SK-N-SH (cell line): ENCODE measurements at regions not wholly inside any gene's neighbourhood (a gene's known extent, or its start where the extent isn't known, plus 50 kb on each side); places are given as distances from the start of the nearest gene placed in this dataset.

ENCODE experiments used
- CTCF ChIP-seq: fragments of 200-600 bp; sonication (generic); IDR thresholded peaks from 2 replicates; pipeline ENCODE4 v1.6.1; 2017; ENCODE audit warnings: antibody characterized with exemption, mild to moderate bottlenecking, moderate library complexity
- EP300 ChIP-seq, 2 experiments: IDR thresholded peaks; 2 replicates each; pipeline versions ENCODE4 v1.4.0 to v1.6.1; 2012; ENCODE audit warnings: borderline replicate concordance in 1 of 2, low read depth in 1 of 2, low read length in 1 of 2
- EZH2phosphoT487 ChIP-seq: fragments of 200-600 bp; sonication (generic); IDR thresholded peaks from 2 replicates; pipeline ENCODE4 v1.6.1; 2017; ENCODE audit warnings: low read depth, mixed run types, mild to moderate bottlenecking, antibody characterized with exemption, moderate library complexity, borderline replicate concordance
- GABPA ChIP-seq: IDR thresholded peaks from 2 replicates; pipeline ENCODE4 v1.4.0; 2012; ENCODE audit warnings: low read depth, mild to moderate bottlenecking
- MAX ChIP-seq: IDR thresholded peaks from 2 replicates; pipeline ENCODE4 v1.4.0; 2012; ENCODE audit warnings: low read depth
- NRF1 ChIP-seq: IDR thresholded peaks from 2 replicates; pipeline ENCODE4 v1.6.1; 2012; ENCODE audit warnings: low read depth, mild to moderate bottlenecking, low read length
- POLR2AphosphoS5 ChIP-seq: IDR thresholded peaks from 2 replicates; pipeline ENCODE4 v1.6.1; 2012; ENCODE audit warnings: low read depth, low read length
- RAD21 ChIP-seq: IDR thresholded peaks from 2 replicates; pipeline ENCODE4 v1.6.1; 2012; ENCODE audit warnings: mild to moderate bottlenecking, low read length
- REST ChIP-seq: IDR thresholded peaks from 2 replicates; pipeline ENCODE4 v1.6.1; 2012; ENCODE audit warnings: mild to moderate bottlenecking, low read depth, low read length, moderate library complexity
- TAF1 ChIP-seq: IDR thresholded peaks from 2 replicates; pipeline ENCODE4 v1.6.1; 2012; ENCODE audit warnings: low read depth, mild to moderate bottlenecking, low read length, moderate library complexity, borderline replicate concordance
- YY1 ChIP-seq: IDR thresholded peaks from 2 replicates; pipeline ENCODE4 v1.4.0; 2012; ENCODE audit warnings: low read depth, mild to moderate bottlenecking

GRCh38 chr17:51541215-51541614 lies 280.9 kb downstream of the UTP18 start:
- no peak for TF ChIP-seq CTCF
- TF ChIP-seq MAX: no peak
- no peak for TF ChIP-seq POLR2AphosphoS5
- no peak for TF ChIP-seq YY1
- no peak for TF ChIP-seq EP300 (IDR thresholded peaks at IDR 0.05; ENCODE audit: borderline replicate concordance in 1 of 2, low read depth in 1 of 2, low read length in 1 of 2)
- TF ChIP-seq TAF1: no peak
- TF ChIP-seq RAD21: no peak
- no peak for TF ChIP-seq GABPA
- TF ChIP-seq EZH2phosphoT487: no peak
- TF ChIP-seq NRF1: no peak
- no peak for TF ChIP-seq REST
